Activated B cell treated with CpG ODN at 0.5 μM for 24 hours (primary cell): ENCODE measurements at regions not wholly inside any gene's neighbourhood (a gene's known extent, or its start where the extent isn't known, plus 50 kb on each side); places are given as distances from the start of the nearest gene placed in this dataset.
"Not testable (repeated sequence)": the region's sequence is repeated elsewhere in the genome, so short reads cannot be mapped to it uniquely, and the experiment has no call there.

Source experiments
- ATAC-seq: fragments of 200-7000 bp; cut with Tn5 transposase; one replicate; pipeline ENCODE4 v1.10.0; 2021; ENCODE audit warnings: low read depth, mild to moderate bottlenecking, moderate library complexity
- CTCF ChIA-PET: fragments of 350-600 bp; sonication (Branson Sonifier 250); formaldehyde crosslinking; loops from one replicate; lab custom pipeline; 2021; ENCODE audit warnings: antibody characterized with exemption; lab: Charles Lee
- POLR2A ChIA-PET: fragments of 350-600 bp; sonication (Branson Sonifier 250); formaldehyde crosslinking; loops from one replicate; lab custom pipeline; 2021; ENCODE audit warnings: antibody characterized with exemption; lab: Charles Lee
- DNase-seq: peaks from one replicate; pipeline ENCODE4 v3.0.0; 2022
- H3K27ac Mint-ChIP-seq: one replicate; pipeline ENCODE4 v1.8.0; 2020; ENCODE audit warnings: mixed read lengths
- H3K27me3 Mint-ChIP-seq: one replicate; pipeline ENCODE4 v1.8.0; 2021; ENCODE audit warnings: mixed read lengths
- H3K36me3 Mint-ChIP-seq: one replicate; pipeline ENCODE4 v1.8.0; 2021; ENCODE audit warnings: low read depth, mixed read lengths
- H3K4me1 Mint-ChIP-seq: one replicate; pipeline ENCODE4 v1.8.0; 2021; ENCODE audit warnings: mixed read lengths
- H3K4me3 Mint-ChIP-seq: one replicate; pipeline ENCODE4 v1.8.0; 2020; ENCODE audit warnings: mild to moderate bottlenecking, mixed read lengths
- H3K9me3 Mint-ChIP-seq: one replicate; pipeline ENCODE4 v1.8.0; 2020; ENCODE audit warnings: mixed read lengths
- CTCF ChIP-seq: fragments of 200-600 bp; IDR thresholded peaks from one replicate; pipeline ENCODE4 v1.8.0; 2022; ENCODE audit warnings: antibody characterized with exemption, mild to moderate bottlenecking
- intact Hi-C: fragments of 100-400 bp; cut with micrococcal nuclease; formaldehyde crosslinking; loops from one replicate; pipeline ENCODE4 v1.15.1; 2024

GRCh38 chr16:16940351-16940750 lies 530.4 kb downstream of the XYLT1 start:
- Mint-ChIP-seq H3K27me3 (peaks cover 10% of the 10 kb centered on the region), H3K36me3 (no peaks in the 10 kb centered on the region), H3K27ac (no peak overlapping the region), H3K9me3 (no peaks in the 10 kb centered on the region), H3K4me3 (no peak overlapping the region), H3K4me1 (no peaks in the 10 kb centered on the region)
- TF ChIP-seq CTCF = no peak
- DNase-seq (no peak), ATAC-seq (no peak)
- ChIA-PET POLR2A (no interaction called here), CTCF (no interaction called here)
- intact Hi-C loops = no loop called here

- CTCF ChIA-PET = not testable (repeated sequence)
Measured at GRCh38 chr16:16942849-16943248, 527.9 kb downstream of the XYLT1 start.

GRCh38 chr16:16945207-16945606 lies 525.6 kb downstream of the XYLT1 start:
- CTCF ChIA-PET = no interaction called here
- H3K4me3 Mint-ChIP-seq = no peak overlapping the region

More at GRCh38 chr16:16942849-16943248, 527.9 kb downstream of the XYLT1 start:
- POLR2A ChIA-PET, H3K4me3 Mint-ChIP-seq, H3K9me3 Mint-ChIP-seq, H3K27ac Mint-ChIP-seq, ATAC-seq, H3K36me3 Mint-ChIP-seq, H3K4me1 Mint-ChIP-seq, intact Hi-C loops, H3K27me3 Mint-ChIP-seq, DNase-seq: not testable (repeated sequence)

GRCh38 chr16:16956376-16956775 lies 514.4 kb downstream of the XYLT1 start:
- POLR2A ChIA-PET = no interaction called here
- CTCF ChIA-PET = no interaction called here
- no peak for TF ChIP-seq CTCF
- no peak overlapping the region for H3K27ac Mint-ChIP-seq
- peaks cover 6% of the 10 kb centered on the region for H3K27me3 Mint-ChIP-seq
- H3K4me1 Mint-ChIP-seq = no peaks in the 10 kb centered on the region
- no peak for DNase-seq
- no peaks in the 10 kb centered on the region for H3K9me3 Mint-ChIP-seq
- no peak for ATAC-seq
- intact Hi-C loops = no loop called here
- no peak overlapping the region for H3K4me3 Mint-ChIP-seq
- H3K36me3 Mint-ChIP-seq = no peaks in the 10 kb centered on the region

More at GRCh38 chr16:16945207-16945606, 525.6 kb downstream of the XYLT1 start:
- TF ChIP-seq CTCF = no peak
- ATAC-seq = no peak
- no peak overlapping the region for H3K27ac Mint-ChIP-seq
- no peaks in the 10 kb centered on the region for H3K4me1 Mint-ChIP-seq
- DNase-seq = no peak
- intact Hi-C loops = no loop called here
- H3K36me3 Mint-ChIP-seq = no peaks in the 10 kb centered on the region
- POLR2A ChIA-PET = no interaction called here
- peaks cover 7% of the 10 kb centered on the region for H3K9me3 Mint-ChIP-seq
- peaks cover 7% of the 10 kb centered on the region for H3K27me3 Mint-ChIP-seq

- no peaks in the 10 kb centered on the region for H3K4me1 Mint-ChIP-seq
- ATAC-seq (no peak), DNase-seq (no peak)
- TF ChIP-seq CTCF = no peak
- H3K9me3 Mint-ChIP-seq = peaks cover 3% of the 10 kb centered on the region
- no peaks in the 10 kb centered on the region for H3K36me3 Mint-ChIP-seq
- CTCF ChIA-PET = no interaction called here
- peaks cover 4% of the 10 kb centered on the region for H3K27me3 Mint-ChIP-seq
- no peak overlapping the region for H3K4me3 Mint-ChIP-seq
- POLR2A ChIA-PET = no interaction called here
- intact Hi-C loops = no loop called here
- no peak overlapping the region for H3K27ac Mint-ChIP-seq
Measured at GRCh38 chr16:16960785-16961184, 510.0 kb downstream of the XYLT1 start.

GRCh38 chr16:16966439-16966838 lies 504.3 kb downstream of the XYLT1 start:
- H3K27ac Mint-ChIP-seq = no peak overlapping the region
- H3K4me3 Mint-ChIP-seq = no peak overlapping the region
- CTCF ChIA-PET = no interaction called here
- no peaks in the 10 kb centered on the region for H3K4me1 Mint-ChIP-seq
- POLR2A ChIA-PET = no interaction called here
- TF ChIP-seq CTCF = no peak
- H3K27me3 Mint-ChIP-seq = peaks cover 6% of the 10 kb centered on the region
- ATAC-seq (no peak), DNase-seq (no peak)
- intact Hi-C loops = no loop called here
- H3K9me3 Mint-ChIP-seq = peaks cover 6% of the 10 kb centered on the region
- no peaks in the 10 kb centered on the region for H3K36me3 Mint-ChIP-seq
